GM12878 (cell line): ENCODE measurements at regions not wholly inside any gene's neighbourhood (a gene's known extent, or its start where the extent isn't known, plus 50 kb on each side); places are given as distances from the start of the nearest gene placed in this dataset.

ENCODE experiments used
- BMI1 ChIP-seq: fragments of 450-650 bp; IDR thresholded peaks from 2 replicates; pipeline ENCODE4 v1.6.1; 2016; ENCODE audit warnings: mild to moderate bottlenecking, moderate library complexity, borderline replicate concordance
- CBX5 ChIP-seq: sonication (generic); IDR thresholded peaks from 2 replicates; pipeline ENCODE4 v1.6.1; 2016; ENCODE audit warnings: low read depth, moderate library complexity, mild to moderate bottlenecking, inconsistent platforms
- MYB ChIP-seq: fragments of 150-350 bp; IDR thresholded peaks from 2 replicates; pipeline ENCODE4 v1.6.1; 2014; ENCODE audit warnings: mild to moderate bottlenecking, low read depth, low read length, borderline replicate concordance
- PAX5 ChIP-seq: IDR thresholded peaks from 2 replicates; pipeline ENCODE4 v1.6.1; 2011; ENCODE audit warnings: low read depth, low read length, borderline replicate concordance
- TAF1 ChIP-seq: IDR thresholded peaks from 2 replicates; pipeline ENCODE4 v1.6.1; 2011; ENCODE audit warnings: mild to moderate bottlenecking, low read depth, low read length, borderline replicate concordance
- TF ChIP-seq, protein P1 (sequence below): IDR thresholded peaks from 2 replicates; pipeline ENCODE4 v1.6.1; 2012; ENCODE audit warnings: low read length, inconsistent platforms
- TF ChIP-seq, protein P2 (sequence below): fragments of 450-650 bp; IDR thresholded peaks from 2 replicates; pipeline ENCODE4 v1.6.1; 2016; ENCODE audit warnings: mild to moderate bottlenecking
- TF ChIP-seq, protein P3 (sequence below): fragments of 450-650 bp; IDR thresholded peaks from 2 replicates; pipeline ENCODE4 v1.6.1; 2017; ENCODE audit warnings: mild to moderate bottlenecking, moderate library complexity

DNA sequence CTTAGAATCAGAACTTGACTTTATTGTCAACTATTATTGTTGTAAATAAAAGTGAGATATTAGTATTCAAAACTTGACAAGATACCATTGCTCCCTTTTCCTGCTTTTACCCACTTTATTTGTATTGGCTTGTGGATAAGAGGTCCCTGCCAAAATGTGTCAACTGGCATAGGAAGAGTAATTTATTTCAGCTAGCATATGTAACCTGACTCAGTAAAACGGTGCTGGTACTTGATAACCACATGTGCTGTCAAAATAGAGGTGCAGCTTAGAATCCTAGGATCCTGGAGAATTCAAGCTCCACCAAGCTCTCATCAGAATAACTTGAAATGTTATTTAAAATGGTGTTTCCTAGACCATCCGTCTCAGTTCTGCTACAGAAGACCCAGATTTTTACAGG lies 90.2 kb upstream of the TGFBR2 start (continued):
- TF ChIP-seq CBX5 (no peak), MYB (no peak), BMI1 (no peak), PAX5 (no peak), TAF1 (no peak)
- TF ChIP-seq, protein P1, sequence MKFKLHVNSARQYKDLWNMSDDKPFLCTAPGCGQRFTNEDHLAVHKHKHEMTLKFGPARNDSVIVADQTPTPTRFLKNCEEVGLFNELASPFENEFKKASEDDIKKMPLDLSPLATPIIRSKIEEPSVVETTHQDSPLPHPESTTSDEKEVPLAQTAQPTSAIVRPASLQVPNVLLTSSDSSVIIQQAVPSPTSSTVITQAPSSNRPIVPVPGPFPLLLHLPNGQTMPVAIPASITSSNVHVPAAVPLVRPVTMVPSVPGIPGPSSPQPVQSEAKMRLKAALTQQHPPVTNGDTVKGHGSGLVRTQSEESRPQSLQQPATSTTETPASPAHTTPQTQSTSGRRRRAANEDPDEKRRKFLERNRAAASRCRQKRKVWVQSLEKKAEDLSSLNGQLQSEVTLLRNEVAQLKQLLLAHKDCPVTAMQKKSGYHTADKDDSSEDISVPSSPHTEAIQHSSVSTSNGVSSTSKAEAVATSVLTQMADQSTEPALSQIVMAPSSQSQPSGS: no peak
- TF ChIP-seq, protein P2, sequence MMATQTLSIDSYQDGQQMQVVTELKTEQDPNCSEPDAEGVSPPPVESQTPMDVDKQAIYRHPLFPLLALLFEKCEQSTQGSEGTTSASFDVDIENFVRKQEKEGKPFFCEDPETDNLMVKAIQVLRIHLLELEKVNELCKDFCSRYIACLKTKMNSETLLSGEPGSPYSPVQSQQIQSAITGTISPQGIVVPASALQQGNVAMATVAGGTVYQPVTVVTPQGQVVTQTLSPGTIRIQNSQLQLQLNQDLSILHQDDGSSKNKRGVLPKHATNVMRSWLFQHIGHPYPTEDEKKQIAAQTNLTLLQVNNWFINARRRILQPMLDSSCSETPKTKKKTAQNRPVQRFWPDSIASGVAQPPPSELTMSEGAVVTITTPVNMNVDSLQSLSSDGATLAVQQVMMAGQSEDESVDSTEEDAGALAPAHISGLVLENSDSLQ: no peak
- TF ChIP-seq, protein P3, sequence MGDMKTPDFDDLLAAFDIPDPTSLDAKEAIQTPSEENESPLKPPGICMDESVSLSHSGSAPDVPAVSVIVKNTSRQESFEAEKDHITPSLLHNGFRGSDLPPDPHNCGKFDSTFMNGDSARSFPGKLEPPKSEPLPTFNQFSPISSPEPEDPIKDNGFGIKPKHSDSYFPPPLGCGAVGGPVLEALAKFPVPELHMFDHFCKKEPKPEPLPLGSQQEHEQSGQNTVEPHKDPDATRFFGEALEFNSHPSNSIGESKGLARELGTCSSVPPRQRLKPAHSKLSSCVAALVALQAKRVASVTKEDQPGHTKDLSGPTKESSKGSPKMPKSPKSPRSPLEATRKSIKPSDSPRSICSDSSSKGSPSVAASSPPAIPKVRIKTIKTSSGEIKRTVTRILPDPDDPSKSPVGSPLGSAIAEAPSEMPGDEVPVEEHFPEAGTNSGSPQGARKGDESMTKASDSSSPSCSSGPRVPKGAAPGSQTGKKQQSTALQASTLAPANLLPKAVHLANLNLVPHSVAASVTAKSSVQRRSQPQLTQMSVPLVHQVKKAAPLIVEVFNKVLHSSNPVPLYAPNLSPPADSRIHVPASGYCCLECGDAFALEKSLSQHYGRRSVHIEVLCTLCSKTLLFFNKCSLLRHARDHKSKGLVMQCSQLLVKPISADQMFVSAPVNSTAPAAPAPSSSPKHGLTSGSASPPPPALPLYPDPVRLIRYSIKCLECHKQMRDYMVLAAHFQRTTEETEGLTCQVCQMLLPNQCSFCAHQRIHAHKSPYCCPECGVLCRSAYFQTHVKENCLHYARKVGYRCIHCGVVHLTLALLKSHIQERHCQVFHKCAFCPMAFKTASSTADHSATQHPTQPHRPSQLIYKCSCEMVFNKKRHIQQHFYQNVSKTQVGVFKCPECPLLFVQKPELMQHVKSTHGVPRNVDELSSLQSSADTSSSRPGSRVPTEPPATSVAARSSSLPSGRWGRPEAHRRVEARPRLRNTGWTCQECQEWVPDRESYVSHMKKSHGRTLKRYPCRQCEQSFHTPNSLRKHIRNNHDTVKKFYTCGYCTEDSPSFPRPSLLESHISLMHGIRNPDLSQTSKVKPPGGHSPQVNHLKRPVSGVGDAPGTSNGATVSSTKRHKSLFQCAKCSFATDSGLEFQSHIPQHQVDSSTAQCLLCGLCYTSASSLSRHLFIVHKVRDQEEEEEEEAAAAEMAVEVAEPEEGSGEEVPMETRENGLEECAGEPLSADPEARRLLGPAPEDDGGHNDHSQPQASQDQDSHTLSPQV: no peak
